T-helper 17 cell (primary cell): ENCODE measurements at regions not wholly inside any gene's neighbourhood (a gene's known extent, or its start where the extent isn't known, plus 50 kb on each side); places are given as distances from the start of the nearest gene placed in this dataset.

Experiments
- ATAC-seq: fragments of 150-1000 bp; cut with Tn5 transposase; 2 replicates; pipeline ENCODE4 v1.10.0; 2021; ENCODE audit warnings: mild to moderate bottlenecking, moderate library complexity
- DNase-seq, 3 donors: peaks; one replicate each; pipeline versions ENCODE4 v3.0.0 to v3.0.0-alpha.2; 2020 to 2021
- H3K9me3 ChIP-seq: one replicate; pipeline ENCODE4 v1.7.0; 2013; ENCODE audit warnings: low read length, mild to moderate bottlenecking; ENCODE audit not compliant: control insufficient read depth, poor library complexity, severe bottlenecking
- H3K27ac Mint-ChIP-seq: one replicate; pipeline ENCODE4 v1.8.0; 2022; ENCODE audit warnings: mild to moderate bottlenecking, moderate library complexity, mixed read lengths
- H3K27me3 Mint-ChIP-seq: one replicate; pipeline ENCODE4 v1.8.0; 2022; ENCODE audit warnings: mixed read lengths
- H3K36me3 Mint-ChIP-seq: one replicate; pipeline ENCODE4 v1.8.0; 2022; ENCODE audit warnings: low read depth, mixed read lengths
- H3K4me1 Mint-ChIP-seq: one replicate; pipeline ENCODE4 v1.8.0; 2022; ENCODE audit warnings: mild to moderate bottlenecking, mixed read lengths
- H3K4me3 Mint-ChIP-seq: one replicate; pipeline ENCODE4 v1.8.0; 2022; ENCODE audit warnings: mild to moderate bottlenecking, moderate library complexity, mixed read lengths

GRCh38 chr17:70774339-70775117, 605.2 kb downstream of the KCNJ2 start:
- Mint-ChIP-seq H3K36me3 (no peaks in the 10 kb centered on the region), H3K27ac (no peak overlapping the region), H3K4me3 (no peak overlapping the region), H3K27me3 (peaks cover 4% of the 10 kb centered on the region), H3K4me1 (no peaks in the 10 kb centered on the region)
- DNase-seq, result no peak
- H3K9me3 ChIP-seq, result no peaks in the 10 kb centered on the region
- no peak for ATAC-seq

- DNase-seq (no peak), ATAC-seq (no peak)
- Mint-ChIP-seq H3K27ac (no peak overlapping the region), H3K4me3 (no peak overlapping the region), H3K27me3 (no peaks in the 10 kb centered on the region), H3K36me3 (no peaks in the 10 kb centered on the region), H3K4me1 (no peaks in the 10 kb centered on the region)
- no peaks in the 10 kb centered on the region for H3K9me3 ChIP-seq
These were observed 606.3 kb downstream of the KCNJ2 start for GRCh38 chr17:70775679-70776078.

- H3K9me3 ChIP-seq, result no peaks in the 10 kb centered on the region
- H3K27ac Mint-ChIP-seq, result no peak overlapping the region
- no peak overlapping the region for H3K4me3 Mint-ChIP-seq
- no peaks in the 10 kb centered on the region for H3K27me3 Mint-ChIP-seq
- ATAC-seq, result no peak
- no peaks in the 10 kb centered on the region for H3K4me1 Mint-ChIP-seq
- DNase-seq, result no peak
- no peaks in the 10 kb centered on the region for H3K36me3 Mint-ChIP-seq
These were observed 607.1 kb downstream of the KCNJ2 start for GRCh38 chr17:70776441-70776840.

- Mint-ChIP-seq H3K4me1 (no peaks in the 10 kb centered on the region), H3K27me3 (no peaks in the 10 kb centered on the region), H3K27ac (no peak overlapping the region), H3K36me3 (no peaks in the 10 kb centered on the region), H3K4me3 (no peak overlapping the region)
- no peak for DNase-seq
- no peak for ATAC-seq
- no peaks in the 10 kb centered on the region for H3K9me3 ChIP-seq
These were observed 610.7 kb downstream of the KCNJ2 start for GRCh38 chr17:70780031-70780430.

- no peaks in the 10 kb centered on the region for H3K9me3 ChIP-seq
- H3K4me3 Mint-ChIP-seq, result no peak overlapping the region
- H3K4me1 Mint-ChIP-seq, result no peaks in the 10 kb centered on the region
- no peak overlapping the region for H3K27ac Mint-ChIP-seq
- no peaks in the 10 kb centered on the region for H3K36me3 Mint-ChIP-seq
- no peak for ATAC-seq
- H3K27me3 Mint-ChIP-seq, result no peaks in the 10 kb centered on the region
- DNase-seq, result no peak
These were observed 616.7 kb downstream of the KCNJ2 start for GRCh38 chr17:70786081-70786480.

- H3K9me3 ChIP-seq, result no peaks in the 10 kb centered on the region
- ATAC-seq (no peak), DNase-seq (no peak)
- Mint-ChIP-seq H3K27me3 (no peaks in the 10 kb centered on the region), H3K4me3 (no peak overlapping the region), H3K4me1 (no peaks in the 10 kb centered on the region), H3K27ac (no peak overlapping the region), H3K36me3 (no peaks in the 10 kb centered on the region)
These were observed 618.5 kb downstream of the KCNJ2 start for GRCh38 chr17:70787721-70788300.

GRCh38 chr17:70791748-70792443, 622.6 kb downstream of the KCNJ2 start:
- H3K27me3 Mint-ChIP-seq, result no peaks in the 10 kb centered on the region
- H3K27ac Mint-ChIP-seq, result no peak overlapping the region
- ATAC-seq, result no peak
- no peak overlapping the region for H3K4me3 Mint-ChIP-seq
- no peaks in the 10 kb centered on the region for H3K9me3 ChIP-seq
- no peak for DNase-seq
- no peaks in the 10 kb centered on the region for H3K4me1 Mint-ChIP-seq
- no peaks in the 10 kb centered on the region for H3K36me3 Mint-ChIP-seq

GRCh38 chr17:70794738-70795137, 625.4 kb downstream of the KCNJ2 start:
- H3K9me3 ChIP-seq, result no peaks in the 10 kb centered on the region
- H3K36me3 Mint-ChIP-seq, result no peaks in the 10 kb centered on the region
- DNase-seq (no peak), ATAC-seq (no peak)
- H3K4me1 Mint-ChIP-seq, result no peaks in the 10 kb centered on the region
- H3K4me3 Mint-ChIP-seq, result no peak overlapping the region
- no peak overlapping the region for H3K27ac Mint-ChIP-seq
- no peaks in the 10 kb centered on the region for H3K27me3 Mint-ChIP-seq

GRCh38 chr17:70795620-70796019, 626.3 kb downstream of the KCNJ2 start:
- no peak overlapping the region for H3K27ac Mint-ChIP-seq
- H3K27me3 Mint-ChIP-seq, result no peaks in the 10 kb centered on the region
- no peaks in the 10 kb centered on the region for H3K4me1 Mint-ChIP-seq
- H3K4me3 Mint-ChIP-seq, result no peak overlapping the region
- H3K36me3 Mint-ChIP-seq, result no peaks in the 10 kb centered on the region
- DNase-seq, result no peak
- no peaks in the 10 kb centered on the region for H3K9me3 ChIP-seq
- no peak for ATAC-seq

- Mint-ChIP-seq H3K27me3 (no peaks in the 10 kb centered on the region), H3K36me3 (no peaks in the 10 kb centered on the region), H3K4me1 (no peaks in the 10 kb centered on the region), H3K4me3 (no peak overlapping the region), H3K27ac (no peak overlapping the region)
- no peak for DNase-seq
- no peak for ATAC-seq
- no peaks in the 10 kb centered on the region for H3K9me3 ChIP-seq
These were observed 627.4 kb downstream of the KCNJ2 start for GRCh38 chr17:70796757-70797156.

- H3K4me1 Mint-ChIP-seq, result no peaks in the 10 kb centered on the region
- H3K4me3 Mint-ChIP-seq, result no peak overlapping the region
- no peaks in the 10 kb centered on the region for H3K9me3 ChIP-seq
- DNase-seq, result no peak
- no peaks in the 10 kb centered on the region for H3K36me3 Mint-ChIP-seq
- no peak for ATAC-seq
- H3K27ac Mint-ChIP-seq, result no peak overlapping the region
- no peaks in the 10 kb centered on the region for H3K27me3 Mint-ChIP-seq
These were observed 627.8 kb downstream of the KCNJ2 start for GRCh38 chr17:70797166-70797565.

GRCh38 chr17:70804161-70804560, 634.8 kb downstream of the KCNJ2 start:
- no peak for ATAC-seq
- no peak overlapping the region for H3K4me3 Mint-ChIP-seq
- H3K9me3 ChIP-seq, result no peaks in the 10 kb centered on the region
- H3K36me3 Mint-ChIP-seq, result no peaks in the 10 kb centered on the region
- H3K27me3 Mint-ChIP-seq, result no peaks in the 10 kb centered on the region
- DNase-seq, result no peak
- H3K4me1 Mint-ChIP-seq, result no peaks in the 10 kb centered on the region
- no peak overlapping the region for H3K27ac Mint-ChIP-seq

- no peaks in the 10 kb centered on the region for H3K4me1 Mint-ChIP-seq
- peaks cover 6% of the 10 kb centered on the region for H3K27me3 Mint-ChIP-seq
- H3K36me3 Mint-ChIP-seq, result no peaks in the 10 kb centered on the region
- H3K27ac Mint-ChIP-seq, result no peak overlapping the region
- H3K9me3 ChIP-seq, result no peaks in the 10 kb centered on the region
- no peak for DNase-seq
- no peak overlapping the region for H3K4me3 Mint-ChIP-seq
- ATAC-seq, result no peak
These were observed 639.3 kb downstream of the KCNJ2 start for GRCh38 chr17:70808596-70808995.

GRCh38 chr17:70810609-70811008, 641.3 kb downstream of the KCNJ2 start:
- no peaks in the 10 kb centered on the region for H3K36me3 Mint-ChIP-seq
- peaks cover 6% of the 10 kb centered on the region for H3K27me3 Mint-ChIP-seq
- no peaks in the 10 kb centered on the region for H3K9me3 ChIP-seq
- ATAC-seq, result no peak
- H3K4me1 Mint-ChIP-seq, result no peaks in the 10 kb centered on the region
- no peak for DNase-seq
- no peak overlapping the region for H3K27ac Mint-ChIP-seq
- no peak overlapping the region for H3K4me3 Mint-ChIP-seq
